GM10266 (cell line): ENCODE measurements at regions not wholly inside any gene's neighbourhood (a gene's known extent, or its start where the extent isn't known, plus 50 kb on each side); places are given as distances from the start of the nearest gene placed in this dataset.

Experiments
- DNase-seq: peaks from one replicate; pipeline ENCODE4 v3.0.0; 2012; ENCODE audit errors: extremely low spot score
- TF ChIP-seq, protein P1 (sequence below): IDR thresholded peaks from 2 replicates; pipeline ENCODE4 v1.5.1; 2012; ENCODE audit warnings: mild to moderate bottlenecking, low read depth; ENCODE audit not compliant: control insufficient read depth, insufficient read depth; ENCODE audit errors: missing control alignments

DNA sequence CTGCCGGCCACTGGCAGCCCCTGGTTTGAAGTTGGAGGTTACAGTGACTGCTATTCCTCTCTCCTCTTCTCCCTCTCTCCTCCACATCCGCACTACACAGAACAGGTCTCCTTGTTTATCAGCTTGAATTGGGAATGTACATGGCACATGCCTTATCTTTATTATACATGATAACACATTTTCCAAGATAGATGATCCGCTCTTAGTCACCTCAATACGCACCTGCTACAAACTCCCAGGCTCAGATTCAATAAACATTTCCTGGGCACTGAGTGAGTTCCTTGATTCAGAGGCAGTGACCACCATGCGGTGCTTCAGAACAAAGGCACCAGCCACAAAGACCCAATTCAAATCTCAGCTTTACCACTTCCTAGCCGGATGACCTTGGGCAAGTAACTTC lies 227.7 kb downstream of the TSHZ3 start:
- no peak for DNase-seq
- TF ChIP-seq, protein P1, sequence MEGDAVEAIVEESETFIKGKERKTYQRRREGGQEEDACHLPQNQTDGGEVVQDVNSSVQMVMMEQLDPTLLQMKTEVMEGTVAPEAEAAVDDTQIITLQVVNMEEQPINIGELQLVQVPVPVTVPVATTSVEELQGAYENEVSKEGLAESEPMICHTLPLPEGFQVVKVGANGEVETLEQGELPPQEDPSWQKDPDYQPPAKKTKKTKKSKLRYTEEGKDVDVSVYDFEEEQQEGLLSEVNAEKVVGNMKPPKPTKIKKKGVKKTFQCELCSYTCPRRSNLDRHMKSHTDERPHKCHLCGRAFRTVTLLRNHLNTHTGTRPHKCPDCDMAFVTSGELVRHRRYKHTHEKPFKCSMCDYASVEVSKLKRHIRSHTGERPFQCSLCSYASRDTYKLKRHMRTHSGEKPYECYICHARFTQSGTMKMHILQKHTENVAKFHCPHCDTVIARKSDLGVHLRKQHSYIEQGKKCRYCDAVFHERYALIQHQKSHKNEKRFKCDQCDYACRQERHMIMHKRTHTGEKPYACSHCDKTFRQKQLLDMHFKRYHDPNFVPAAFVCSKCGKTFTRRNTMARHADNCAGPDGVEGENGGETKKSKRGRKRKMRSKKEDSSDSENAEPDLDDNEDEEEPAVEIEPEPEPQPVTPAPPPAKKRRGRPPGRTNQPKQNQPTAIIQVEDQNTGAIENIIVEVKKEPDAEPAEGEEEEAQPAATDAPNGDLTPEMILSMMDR, result no peak

DNA sequence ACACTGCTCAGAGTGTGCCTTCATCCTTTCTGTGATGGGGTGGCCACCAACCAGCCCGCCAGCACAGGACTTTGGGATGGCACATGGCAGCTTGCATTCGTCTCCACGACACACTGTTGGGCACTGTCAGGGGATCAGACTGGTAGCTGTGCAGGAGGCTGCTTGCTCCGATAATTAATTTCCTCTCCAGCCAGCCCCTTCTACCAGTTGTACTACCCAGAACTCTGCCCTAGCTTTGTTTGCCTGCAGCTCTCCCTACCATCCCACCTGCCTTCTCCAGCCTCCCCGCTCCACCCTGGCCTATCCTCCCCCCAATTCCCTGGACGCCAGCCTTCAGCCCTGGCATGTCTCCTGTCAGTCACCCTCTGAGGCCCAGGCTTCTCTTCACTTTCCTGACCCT lies 228.3 kb downstream of the TSHZ3 start:
- no peak for DNase-seq
- TF ChIP-seq, protein P1, result no peak

DNA sequence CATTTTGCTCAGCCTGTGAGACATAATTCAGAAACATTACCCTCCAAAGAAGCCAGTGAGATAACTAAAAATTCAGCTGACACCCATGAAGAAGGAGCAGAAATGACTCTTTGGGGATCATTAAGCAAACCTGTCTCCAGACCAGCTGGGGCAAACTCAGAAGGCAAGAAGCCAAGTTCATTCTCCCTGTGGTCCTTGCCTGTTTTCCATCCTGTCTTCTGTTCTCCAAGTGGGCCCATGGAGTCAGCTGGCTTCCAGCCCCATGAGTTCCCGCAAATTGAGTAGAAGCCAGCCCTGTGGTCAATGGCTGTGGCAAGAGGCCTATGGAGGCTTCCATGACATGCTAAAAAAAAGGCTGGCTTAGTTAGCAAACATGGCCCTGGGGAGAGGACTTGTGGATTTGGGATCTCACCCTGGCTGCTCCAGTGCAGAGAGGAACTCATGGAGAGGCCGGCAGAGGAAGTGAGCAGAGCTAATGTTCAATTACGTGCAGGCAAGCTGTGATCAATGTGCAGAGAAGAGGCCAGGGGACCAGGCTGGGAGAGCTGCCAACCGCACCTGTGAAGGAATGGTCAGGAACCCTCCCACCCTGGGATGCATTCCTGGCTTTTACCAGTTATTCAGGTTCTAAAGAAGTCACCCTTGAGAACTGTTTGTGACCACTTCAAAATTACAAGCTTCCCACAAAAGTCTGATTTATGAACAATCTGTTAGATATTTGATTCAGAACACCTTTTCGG lies 229.1 kb downstream of the TSHZ3 start:
- DNase-seq, result no peak
- TF ChIP-seq, protein P1, result no peak

DNA sequence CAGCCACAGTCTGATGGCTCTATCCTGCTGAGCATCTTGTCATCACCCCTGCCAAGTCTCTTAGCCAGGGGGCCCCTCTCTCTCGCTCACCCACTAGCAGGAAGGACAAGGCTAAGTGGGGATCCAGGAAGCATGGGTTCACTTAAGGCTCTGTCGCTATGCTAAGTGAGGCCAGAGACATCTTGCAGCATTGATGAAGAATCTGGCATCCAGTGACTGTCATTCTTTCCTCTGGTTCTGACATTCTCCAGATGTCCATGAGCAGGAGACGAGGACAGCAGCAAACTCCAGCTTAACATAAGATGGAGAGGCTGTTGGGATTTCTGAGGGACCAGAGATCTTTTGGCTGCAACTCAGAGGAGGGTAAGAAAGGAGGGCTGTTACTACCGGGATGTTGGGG lies 230.2 kb downstream of the TSHZ3 start:
- no peak for DNase-seq
- TF ChIP-seq, protein P1, result no peak

DNA sequence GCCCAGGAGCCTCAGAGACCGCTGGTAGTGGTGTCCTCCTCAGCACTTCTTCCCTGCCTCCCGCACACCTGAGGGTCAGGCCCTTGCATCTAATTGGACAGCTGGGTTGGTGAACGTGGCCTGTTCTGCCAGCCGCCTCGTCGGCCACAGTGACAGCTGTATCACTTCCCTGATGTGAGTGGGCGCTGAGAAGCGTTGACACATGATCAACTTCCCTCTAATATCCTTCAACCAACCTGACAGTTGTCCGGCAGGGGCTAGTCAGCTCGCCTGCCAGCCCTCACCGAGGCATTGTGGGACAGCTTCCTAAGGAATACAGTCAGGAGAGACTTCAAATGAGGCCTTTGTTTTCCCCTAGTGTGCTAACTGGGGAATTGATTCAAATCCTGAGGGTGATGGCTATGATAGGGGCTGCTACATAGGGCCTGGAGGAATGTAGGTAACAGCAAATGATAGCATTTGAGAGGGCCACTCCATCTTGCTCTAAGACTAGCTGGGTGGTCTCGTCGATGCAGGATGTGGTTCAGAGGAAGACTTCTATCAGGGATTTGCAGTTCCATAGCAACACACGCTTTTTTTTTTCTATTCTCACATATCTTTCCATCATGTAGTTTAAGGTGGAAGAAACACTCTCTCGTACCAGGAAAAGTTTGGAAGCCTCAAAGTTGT lies 230.8 kb downstream of the TSHZ3 start:
- no peak for DNase-seq
- TF ChIP-seq, protein P1, result no peak

DNA sequence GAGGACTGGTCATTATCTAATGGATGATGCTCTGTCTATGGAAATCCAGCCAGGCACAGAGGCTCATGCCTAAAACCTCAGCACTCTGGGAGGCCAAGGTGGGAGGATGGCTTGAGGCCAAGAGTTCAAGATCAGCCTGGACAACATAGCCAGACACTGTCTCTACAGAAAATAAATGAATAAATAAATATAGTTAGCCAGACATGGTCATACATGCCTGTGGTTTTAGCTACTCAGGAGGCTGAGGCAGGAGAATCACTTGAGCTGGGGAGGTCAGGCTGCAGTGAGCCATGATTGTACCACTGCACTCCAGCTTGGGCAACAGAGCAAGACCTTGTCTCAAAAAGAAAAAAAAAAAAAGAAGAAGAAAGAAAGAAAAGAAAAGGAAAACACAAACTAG lies 234.7 kb downstream of the TSHZ3 start:
- DNase-seq, result no peak
- TF ChIP-seq, protein P1, result no peak

DNA sequence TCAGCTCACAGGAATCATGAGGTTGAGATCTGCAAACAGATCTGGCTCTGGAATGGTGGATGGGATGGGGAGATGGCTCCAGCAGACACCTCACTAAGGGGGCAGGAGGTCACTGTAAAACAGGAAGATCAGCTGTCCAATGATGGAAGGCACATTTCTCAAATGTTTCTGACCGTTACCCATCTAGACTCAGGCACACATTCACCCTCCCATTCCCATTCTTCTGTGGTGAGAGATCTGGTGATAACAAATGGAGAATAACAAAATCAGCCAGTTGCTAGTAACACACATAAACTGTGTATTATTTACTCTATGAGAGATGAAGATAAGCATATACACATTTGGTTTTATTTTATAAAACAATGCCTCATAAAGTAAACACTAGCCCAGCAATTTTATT lies 235.9 kb downstream of the TSHZ3 start:
- TF ChIP-seq, protein P1, result no peak
- DNase-seq, result no peak
